H9 (cell line): ENCODE measurements at regions not wholly inside any gene's neighbourhood (a gene's known extent, or its start where the extent isn't known, plus 50 kb on each side); places are given as distances from the start of the nearest gene placed in this dataset.

Experiments used
- DNase-seq: peaks from one replicate; pipeline ENCODE4 v3.0.0-alpha.2; 2017
- H2AFZ ChIP-seq: one replicate; pipeline ENCODE4 v1.6.1; 2013; ENCODE audit warnings: mild to moderate bottlenecking, low read length, control low read depth, moderate library complexity
- H2AK5ac ChIP-seq: 2 replicates; pipeline ENCODE4 v1.6.1; 2013; ENCODE audit warnings: low read length, control low read depth, mixed read lengths; ENCODE audit not compliant: insufficient read length
- H2BK120ac ChIP-seq: one replicate; pipeline ENCODE4 v1.6.1; 2013; ENCODE audit warnings: low read depth, mild to moderate bottlenecking, low read length, control low read depth, inconsistent platforms; ENCODE audit not compliant: poor library complexity, severe bottlenecking
- H2BK12ac ChIP-seq: 2 replicates; pipeline ENCODE4 v1.6.1; 2013; ENCODE audit warnings: low read length, control low read depth, mixed read lengths, low read depth; ENCODE audit not compliant: insufficient read length
- H2BK15ac ChIP-seq: 2 replicates; pipeline ENCODE4 v1.6.1; 2013; ENCODE audit warnings: low read depth, low read length, control low read depth
- H2BK20ac ChIP-seq: one replicate; pipeline ENCODE4 v1.6.1; 2013; ENCODE audit warnings: low read depth, mild to moderate bottlenecking, low read length, control low read depth, inconsistent platforms; ENCODE audit not compliant: poor library complexity, severe bottlenecking
- H2BK5ac ChIP-seq: 2 replicates; pipeline ENCODE4 v1.6.1; 2013; ENCODE audit warnings: low read length, control low read depth, mixed read lengths; ENCODE audit not compliant: insufficient read length
- H3K14ac ChIP-seq: 2 replicates; pipeline ENCODE4 v1.6.1; 2013; ENCODE audit warnings: low read length, control low read depth; ENCODE audit not compliant: insufficient read depth
- H3K18ac ChIP-seq: 2 replicates; pipeline ENCODE4 v1.6.1; 2013; ENCODE audit warnings: low read depth, mild to moderate bottlenecking, mixed read lengths, low read length, control low read depth; ENCODE audit not compliant: insufficient read length
- H3K23ac ChIP-seq: 2 replicates; pipeline ENCODE4 v1.6.1; 2013; ENCODE audit warnings: low read length, control low read depth, mixed read lengths, low read depth; ENCODE audit not compliant: insufficient read length
- H3K23me2 ChIP-seq: 2 replicates; pipeline ENCODE4 v1.6.1; 2013; ENCODE audit warnings: low read depth, mild to moderate bottlenecking, mixed read lengths, low read length, control low read depth; ENCODE audit not compliant: insufficient read length, poor library complexity, severe bottlenecking
- H3K27ac ChIP-seq: 2 replicates; pipeline ENCODE4 v1.5.1; 2013; ENCODE audit warnings: low read length, control low read depth, mixed read lengths, low read depth; ENCODE audit not compliant: insufficient read length
- H3K27me3 ChIP-seq: 2 replicates; pipeline ENCODE4 v1.6.1; 2013; ENCODE audit warnings: low read length, control low read depth, inconsistent platforms; ENCODE audit not compliant: insufficient read depth
- H3K4ac ChIP-seq: 2 replicates; pipeline ENCODE4 v1.6.1; 2013; ENCODE audit warnings: low read depth, mild to moderate bottlenecking, control low read depth, inconsistent platforms, low read length, moderate library complexity
- H3K4me1 ChIP-seq: 2 replicates; pipeline ENCODE4 v1.6.1; 2013; ENCODE audit warnings: low read length, control low read depth, inconsistent platforms; ENCODE audit not compliant: insufficient read depth
- H3K4me2 ChIP-seq: 2 replicates; pipeline ENCODE4 v1.6.1; 2013; ENCODE audit warnings: low read length, control low read depth, mixed read lengths; ENCODE audit not compliant: insufficient read length, insufficient read depth
- H3K56ac ChIP-seq: 2 replicates; pipeline ENCODE4 v1.6.1; 2013; ENCODE audit warnings: low read depth, mild to moderate bottlenecking, mixed read lengths, low read length, control low read depth; ENCODE audit not compliant: insufficient read length
- H3K79me1 ChIP-seq: 2 replicates; pipeline ENCODE4 v1.6.1; 2013; ENCODE audit warnings: low read depth, mild to moderate bottlenecking, moderate library complexity, low read length, control low read depth, inconsistent platforms; ENCODE audit not compliant: insufficient read depth, poor library complexity, severe bottlenecking
- H3K79me2 ChIP-seq: 2 replicates; pipeline ENCODE4 v1.6.1; 2013; ENCODE audit warnings: low read length, control low read depth, inconsistent platforms; ENCODE audit not compliant: insufficient read depth
- H3K9ac ChIP-seq: 2 replicates; pipeline ENCODE4 v1.6.1; 2013; ENCODE audit warnings: low read length, control low read depth, mixed read lengths; ENCODE audit not compliant: insufficient read length; ENCODE audit errors: extremely low read depth
- H3K9me3 ChIP-seq: one replicate; pipeline ENCODE4 v1.6.1; 2013; ENCODE audit warnings: low read depth, low read length, inconsistent platforms; ENCODE audit not compliant: control insufficient read depth
- H3T11ph ChIP-seq: one replicate; pipeline ENCODE4 v1.6.1; 2013; ENCODE audit warnings: mild to moderate bottlenecking, low read length, control low read depth, inconsistent platforms
- H4K20me1 ChIP-seq: one replicate; pipeline ENCODE4 v1.6.1; 2013; ENCODE audit not compliant: control insufficient read depth, insufficient read length, insufficient read depth
- H4K5ac ChIP-seq: 2 replicates; pipeline ENCODE4 v1.6.1; 2013; ENCODE audit warnings: low read depth, mild to moderate bottlenecking, mixed read lengths, low read length, control low read depth; ENCODE audit not compliant: insufficient read length
- H4K8ac ChIP-seq: replicated peaks from 2 replicates; pipeline ENCODE4 v1.6.1; 2013; ENCODE audit warnings: low read length, control low read depth, mixed read lengths, low read depth; ENCODE audit not compliant: insufficient read length
- H4K91ac ChIP-seq: 2 replicates; pipeline ENCODE4 v1.6.1; 2013; ENCODE audit warnings: low read depth, mild to moderate bottlenecking, moderate library complexity, mixed read lengths, low read length, control low read depth; ENCODE audit not compliant: insufficient read length
- H3K27ac Mint-ChIP-seq, 3 experiments: 2 replicates in 2 of 3; 3 replicates in 1 of 3; pipeline ENCODE4 v1.8.0; 2020 to 2021; ENCODE audit warnings: mixed read lengths in 3 of 3, mild to moderate bottlenecking in 1 of 3, moderate library complexity in 1 of 3
- H3K27me3 Mint-ChIP-seq: 2 replicates; pipeline ENCODE4 v1.8.0; 2021; ENCODE audit warnings: low read depth, mild to moderate bottlenecking, moderate library complexity, mixed read lengths
- H3K36me3 Mint-ChIP-seq, 3 experiments: 2 replicates in 2 of 3; 3 replicates in 1 of 3; pipeline ENCODE4 v1.8.0; 2020 to 2021; ENCODE audit warnings: low read depth in 3 of 3, mixed read lengths in 3 of 3; ENCODE audit not compliant: insufficient read depth in 1 of 3
- H3K4me1 Mint-ChIP-seq, 2 experiments: 2 replicates each; pipeline ENCODE4 v1.8.0; 2020; ENCODE audit warnings: mixed read lengths in 2 of 2
- H3K4me3 Mint-ChIP-seq, 2 experiments: 2 replicates in 1 of 2; 3 replicates in 1 of 2; pipeline ENCODE4 v1.8.0; 2020 to 2021; ENCODE audit warnings: mild to moderate bottlenecking in 2 of 2, mixed read lengths in 2 of 2, moderate library complexity in 1 of 2
- H3K9me3 Mint-ChIP-seq, 2 experiments: 2 replicates in 1 of 2; 3 replicates in 1 of 2; pipeline ENCODE4 v1.8.0; 2020; ENCODE audit warnings: mild to moderate bottlenecking in 2 of 2, mixed read lengths in 2 of 2, moderate library complexity in 1 of 2
- WGBS: extraction: QIAGEN DNeasy Blood & Tissue Kit; methylation state at CpG from one replicate; pipeline ENCODE4 v1.1.7; 2013; ENCODE audit warnings: missing lambda C conversion rate, low lambda C conversion rate, mixed read lengths; ENCODE audit not compliant: insufficient read length; ENCODE audit errors: extremely low coverage; 5-methylcytosine and 5-hydroxymethylcytosine counted together
- TF ChIP-seq, protein P1 (sequence below): fragments of 200-600 bp; sonication (generic); conservative IDR thresholded peaks from 3 replicates; pipeline ENCODE4 v1.8.0; 2021; ENCODE audit warnings: antibody characterized with exemption, mild to moderate bottlenecking

DNA sequence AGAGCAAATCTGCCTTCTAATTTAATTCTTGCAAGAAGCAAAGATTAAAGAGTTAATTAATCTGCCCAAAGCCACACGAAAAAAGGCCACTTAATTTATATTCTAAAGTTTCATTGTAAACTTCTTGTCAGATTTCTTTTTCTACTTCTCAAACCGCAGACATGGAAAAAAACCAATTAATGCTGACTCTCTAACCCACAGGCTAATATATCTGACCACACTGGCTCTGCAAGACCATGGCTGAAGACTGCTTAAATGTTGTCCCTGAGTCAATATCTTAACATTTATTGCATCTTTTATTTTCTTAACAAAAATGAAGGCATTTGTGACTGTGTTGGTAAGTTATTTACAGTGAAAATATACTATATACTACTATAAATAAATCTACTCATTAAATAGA, 234.0 kb upstream of the SP8 start:
- peaks cover 0 to 6% (median 3%) of the 10 kb centered on the region in 3 experiments; a peak in 4 of 7 replicates for H3K36me3 Mint-ChIP-seq
- peaks cover 25 to 26% of the 10 kb centered on the region in 2 experiments for H3K4me1 Mint-ChIP-seq
- no peak overlapping the region for H2AK5ac ChIP-seq

More for the DNA sequence above, 234.0 kb upstream of the SP8 start:
- WGBS: no CpG with 5 or more reads among the region's 2 CpGs
- TF ChIP-seq, protein P1, sequence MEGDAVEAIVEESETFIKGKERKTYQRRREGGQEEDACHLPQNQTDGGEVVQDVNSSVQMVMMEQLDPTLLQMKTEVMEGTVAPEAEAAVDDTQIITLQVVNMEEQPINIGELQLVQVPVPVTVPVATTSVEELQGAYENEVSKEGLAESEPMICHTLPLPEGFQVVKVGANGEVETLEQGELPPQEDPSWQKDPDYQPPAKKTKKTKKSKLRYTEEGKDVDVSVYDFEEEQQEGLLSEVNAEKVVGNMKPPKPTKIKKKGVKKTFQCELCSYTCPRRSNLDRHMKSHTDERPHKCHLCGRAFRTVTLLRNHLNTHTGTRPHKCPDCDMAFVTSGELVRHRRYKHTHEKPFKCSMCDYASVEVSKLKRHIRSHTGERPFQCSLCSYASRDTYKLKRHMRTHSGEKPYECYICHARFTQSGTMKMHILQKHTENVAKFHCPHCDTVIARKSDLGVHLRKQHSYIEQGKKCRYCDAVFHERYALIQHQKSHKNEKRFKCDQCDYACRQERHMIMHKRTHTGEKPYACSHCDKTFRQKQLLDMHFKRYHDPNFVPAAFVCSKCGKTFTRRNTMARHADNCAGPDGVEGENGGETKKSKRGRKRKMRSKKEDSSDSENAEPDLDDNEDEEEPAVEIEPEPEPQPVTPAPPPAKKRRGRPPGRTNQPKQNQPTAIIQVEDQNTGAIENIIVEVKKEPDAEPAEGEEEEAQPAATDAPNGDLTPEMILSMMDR: no peak
- Histone ChIP-seq H3K27ac (no peak overlapping the region), H3K23ac (no peak overlapping the region), H2BK120ac (no peak overlapping the region), H3K9me3 (no peaks in the 10 kb centered on the region), H3K79me1 (no peaks in the 10 kb centered on the region), H2AFZ (no peak overlapping the region), H3K79me2 (no peaks in the 10 kb centered on the region), H4K8ac (no peak overlapping the region), H3K9ac (no peak overlapping the region), H3K14ac (no peak overlapping the region), H3K23me2 (no peaks in the 10 kb centered on the region), H3K18ac (no peak overlapping the region), H4K20me1 (no peaks in the 10 kb centered on the region), H3K56ac (no peak overlapping the region), H2BK20ac (no peak overlapping the region), H3K27me3 (no peaks in the 10 kb centered on the region), H2BK12ac (no peak overlapping the region), H3K4me1 (peaks cover 5% of the 10 kb centered on the region; the same call in 1 of the 2 replicates), H4K91ac (no peak overlapping the region), H4K5ac (no peak overlapping the region), H3K4ac (no peak overlapping the region), H3K4me2 (no peak overlapping the region), H2BK5ac (no peak overlapping the region), H3T11ph (no peak overlapping the region), H2BK15ac (no peak overlapping the region)
- peaks cover 0 to 3% of the 10 kb centered on the region in 2 experiments; a peak in 2 of 5 replicates for H3K9me3 Mint-ChIP-seq
- no peak for DNase-seq
- H3K27ac Mint-ChIP-seq: no peak overlapping the region
- no peak overlapping the region for H3K4me3 Mint-ChIP-seq
- H3K27me3 Mint-ChIP-seq: no peaks in the 10 kb centered on the region
